ENCODE measurements at regions not wholly inside any gene's neighbourhood (a gene's known extent, or its start where the extent isn't known, plus 50 kb on each side); places are given as distances from the start of the nearest gene placed in this dataset.

DNA sequence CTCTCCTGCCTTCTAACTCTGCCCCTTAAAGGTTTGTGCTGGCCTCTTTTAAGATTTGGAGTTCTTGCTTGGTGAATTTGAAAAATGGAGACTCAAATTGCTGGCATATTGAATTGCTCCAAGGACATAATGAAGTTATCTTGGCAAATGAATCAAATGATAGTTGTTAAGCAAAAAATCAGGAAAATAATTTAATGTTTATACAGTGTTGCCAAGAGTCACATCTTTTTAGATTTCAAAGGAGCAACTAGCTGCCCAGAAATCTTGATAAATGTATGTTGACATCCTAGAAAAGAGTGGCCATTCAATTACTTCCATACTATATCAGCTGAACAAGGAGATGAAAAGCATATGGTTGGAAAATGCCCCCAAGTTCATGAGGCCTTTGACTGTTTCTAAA lies 610.0 kb upstream of the LCORL start:
- Histone ChIP-seq H3K9me3 (peaks cover 0 to 4% (median 0%) of the 10 kb centered on the region in 3 donors), H3K36me3 (no peaks in the 10 kb centered on the region), H3K4me1 (no peaks in the 10 kb centered on the region), H3K27me3 (no peaks in the 10 kb centered on the region), H3K27ac (no peak overlapping the region), H3K4me3 (no peak overlapping the region)
- intact Hi-C loops (cut with DNase I) = no loop called here
- no peak for TF ChIP-seq POLR2A (IDR thresholded peaks at IDR 0.05)
- TF ChIP-seq, protein P1, sequence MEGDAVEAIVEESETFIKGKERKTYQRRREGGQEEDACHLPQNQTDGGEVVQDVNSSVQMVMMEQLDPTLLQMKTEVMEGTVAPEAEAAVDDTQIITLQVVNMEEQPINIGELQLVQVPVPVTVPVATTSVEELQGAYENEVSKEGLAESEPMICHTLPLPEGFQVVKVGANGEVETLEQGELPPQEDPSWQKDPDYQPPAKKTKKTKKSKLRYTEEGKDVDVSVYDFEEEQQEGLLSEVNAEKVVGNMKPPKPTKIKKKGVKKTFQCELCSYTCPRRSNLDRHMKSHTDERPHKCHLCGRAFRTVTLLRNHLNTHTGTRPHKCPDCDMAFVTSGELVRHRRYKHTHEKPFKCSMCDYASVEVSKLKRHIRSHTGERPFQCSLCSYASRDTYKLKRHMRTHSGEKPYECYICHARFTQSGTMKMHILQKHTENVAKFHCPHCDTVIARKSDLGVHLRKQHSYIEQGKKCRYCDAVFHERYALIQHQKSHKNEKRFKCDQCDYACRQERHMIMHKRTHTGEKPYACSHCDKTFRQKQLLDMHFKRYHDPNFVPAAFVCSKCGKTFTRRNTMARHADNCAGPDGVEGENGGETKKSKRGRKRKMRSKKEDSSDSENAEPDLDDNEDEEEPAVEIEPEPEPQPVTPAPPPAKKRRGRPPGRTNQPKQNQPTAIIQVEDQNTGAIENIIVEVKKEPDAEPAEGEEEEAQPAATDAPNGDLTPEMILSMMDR (IDR thresholded peaks at IDR 0.05) = no peak
- DNase-seq = no peak

DNA sequence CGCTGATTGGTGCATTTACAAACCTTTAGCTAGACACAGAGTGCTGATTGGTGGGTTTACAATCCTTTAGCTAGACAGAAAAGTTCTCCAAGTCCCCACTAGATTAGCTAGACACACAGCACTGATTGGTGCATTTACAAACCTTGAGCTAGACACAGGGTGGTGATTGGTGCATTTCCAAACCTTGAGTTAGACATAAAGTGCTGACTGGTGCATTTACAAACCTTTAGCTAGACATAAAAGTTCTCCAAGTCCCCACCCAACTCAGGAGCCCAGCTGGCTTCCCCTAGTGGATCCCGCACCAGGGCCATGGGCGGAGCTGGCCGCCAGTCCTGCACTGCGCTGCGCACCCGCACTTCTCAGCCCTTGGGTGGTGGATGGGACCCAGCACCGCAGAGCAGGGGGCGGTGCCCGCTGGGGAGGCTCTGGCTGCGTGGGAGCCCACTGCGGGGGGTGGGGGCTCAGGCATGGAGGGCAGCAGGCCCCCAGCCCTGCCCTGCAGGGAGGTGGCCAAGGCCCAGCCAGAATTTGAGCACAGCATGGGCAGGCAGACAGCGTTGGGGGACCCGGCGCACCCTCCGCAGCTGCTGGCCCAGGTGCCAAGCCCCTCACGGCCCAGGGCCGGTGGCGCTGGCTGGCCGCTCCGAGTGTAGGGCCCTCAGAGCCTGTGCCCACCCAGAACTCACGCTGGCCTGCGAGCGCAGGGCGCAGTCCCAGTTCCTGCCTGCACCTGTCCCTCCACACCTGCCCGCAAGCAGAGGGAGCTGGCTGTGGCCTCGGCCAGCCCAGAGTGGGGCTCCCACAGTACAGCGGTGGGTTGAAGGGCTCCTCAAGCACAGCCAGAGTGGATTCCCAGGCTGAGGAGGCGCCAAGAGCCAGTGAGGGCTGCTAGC lies 608.9 kb upstream of the LCORL start:
- Histone ChIP-seq H3K4me3 (no peak overlapping the region), H3K27ac (no peak overlapping the region), H3K9me3 (peaks cover 0 to 4% (median 0%) of the 10 kb centered on the region in 3 donors), H3K27me3 (no peaks in the 10 kb centered on the region), H3K36me3 (no peaks in the 10 kb centered on the region), H3K4me1 (no peaks in the 10 kb centered on the region)
- 70 to 77% methylated on average over 2 to 5 of the region's 29 CpGs for WGBS, 2 donors
- DNase-seq = no peak
- TF ChIP-seq, protein P1 (IDR thresholded peaks at IDR 0.05) = no peak
- intact Hi-C loops (cut with DNase I) = no loop called here

DNA sequence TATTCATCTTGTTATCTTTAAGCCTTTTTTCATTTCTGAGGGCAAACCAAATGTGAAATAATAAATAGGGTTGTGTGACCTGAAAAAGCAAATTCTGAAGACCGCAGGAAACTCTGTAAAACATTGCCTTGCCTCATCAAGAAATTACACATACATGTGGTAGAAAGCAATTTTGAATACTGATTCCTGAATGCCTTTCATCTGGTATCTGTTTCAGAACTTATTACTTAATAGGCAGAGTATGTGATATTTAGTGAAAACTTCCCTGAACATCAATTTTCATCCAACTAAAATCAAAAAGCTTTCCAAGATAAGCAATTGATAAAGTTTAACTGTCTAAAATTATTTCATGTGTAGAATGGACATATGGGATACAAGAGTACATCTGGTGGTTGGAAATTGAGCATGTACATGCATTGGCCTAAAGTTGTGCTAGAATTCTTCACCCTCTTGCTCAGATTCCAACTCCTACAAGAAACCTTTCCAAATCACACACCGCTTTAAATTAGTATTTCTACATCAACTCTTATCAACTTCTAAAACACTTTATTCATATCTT lies 606.0 kb upstream of the LCORL start:
- intact Hi-C loops (cut with DNase I) = no loop called here

DNA sequence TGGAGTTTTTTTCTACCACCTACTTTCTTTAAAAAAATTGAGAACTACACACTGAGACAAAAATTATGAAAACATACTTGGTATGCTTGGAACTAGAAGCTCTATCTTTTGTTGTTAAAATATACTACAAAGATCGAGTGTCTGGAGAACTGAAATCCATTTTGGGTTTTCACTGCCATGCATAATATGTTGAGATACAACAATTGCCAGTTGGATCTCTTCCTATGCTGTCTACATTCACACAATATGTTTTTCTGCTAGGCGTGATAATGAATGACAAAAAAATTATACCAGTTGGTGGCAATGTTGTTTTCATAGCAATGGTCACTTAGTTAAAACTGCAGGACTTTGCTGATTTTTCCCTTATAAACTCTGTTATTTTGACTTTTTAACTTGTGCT lies 605.4 kb upstream of the LCORL start:
- no peaks in the 10 kb centered on the region for H3K27me3 ChIP-seq
- H3K27ac ChIP-seq = no peak overlapping the region
- H3K4me3 ChIP-seq = no peak overlapping the region
- no peaks in the 10 kb centered on the region for H3K4me1 ChIP-seq
- no peak for TF ChIP-seq POLR2A (IDR thresholded peaks at IDR 0.05)
- TF ChIP-seq, protein P1 (IDR thresholded peaks at IDR 0.05) = no peak
- DNase-seq = no peak
- H3K36me3 ChIP-seq = no peaks in the 10 kb centered on the region
- 68 to 79% methylated on average over 2 of the region's 2 CpGs for WGBS, 2 donors
- peaks cover 0 to 4% (median 0%) of the 10 kb centered on the region in 3 donors for H3K9me3 ChIP-seq
- intact Hi-C loops (cut with DNase I) = no loop called here

More for the DNA sequence above, 606.0 kb upstream of the LCORL start:
- H3K36me3 ChIP-seq = no peaks in the 10 kb centered on the region
- 81 to 88% methylated on average over 2 of the region's 2 CpGs for WGBS, 2 donors
- H3K27ac ChIP-seq = no peak overlapping the region
- H3K27me3 ChIP-seq = no peaks in the 10 kb centered on the region
- peaks cover 0 to 4% (median 0%) of the 10 kb centered on the region in 3 donors for H3K9me3 ChIP-seq
- no peak overlapping the region for H3K4me3 ChIP-seq
- TF ChIP-seq, protein P1 (IDR thresholded peaks at IDR 0.05) = no peak
- TF ChIP-seq POLR2A (IDR thresholded peaks at IDR 0.05) = no peak
- no peaks in the 10 kb centered on the region for H3K4me1 ChIP-seq
- DNase-seq = no peak

DNA sequence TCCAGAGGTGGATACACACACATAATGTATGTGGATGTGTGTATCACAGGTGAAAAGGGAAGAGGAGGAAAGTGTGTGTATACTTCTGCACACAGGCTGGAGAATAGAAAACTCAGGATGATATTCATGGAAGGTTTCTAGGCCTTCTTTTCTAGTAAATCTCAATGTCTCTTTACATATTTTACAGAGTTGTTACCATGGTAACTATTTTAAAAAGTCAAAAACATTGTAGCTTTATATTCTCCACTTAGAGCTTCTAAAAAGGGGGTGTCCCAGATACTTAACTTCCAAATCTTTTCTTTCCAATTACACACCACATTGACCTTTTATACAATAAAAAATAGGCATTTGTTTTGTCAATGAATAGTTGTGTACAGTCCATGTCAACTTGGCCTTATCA lies 604.8 kb upstream of the LCORL start:
- intact Hi-C loops (cut with DNase I) = no loop called here
- no peaks in the 10 kb centered on the region for H3K27me3 ChIP-seq
- DNase-seq = no peak
- no peaks in the 10 kb centered on the region for H3K4me1 ChIP-seq
- peaks cover 0 to 4% (median 0%) of the 10 kb centered on the region in 3 donors for H3K9me3 ChIP-seq
- H3K4me3 ChIP-seq = no peak overlapping the region
- H3K27ac ChIP-seq = no peak overlapping the region
- TF ChIP-seq POLR2A (IDR thresholded peaks at IDR 0.05) = no peak
- TF ChIP-seq, protein P1 (IDR thresholded peaks at IDR 0.05) = no peak
- H3K36me3 ChIP-seq = no peaks in the 10 kb centered on the region

Data from esophagus squamous epithelium (tissue), 5 donors.